H9 (cell line): ENCODE measurements at regions not wholly inside any gene's neighbourhood (a gene's known extent, or its start where the extent isn't known, plus 50 kb on each side); places are given as distances from the start of the nearest gene placed in this dataset.

Experiments
- DNase-seq: peaks from one replicate; pipeline ENCODE4 v3.0.0-alpha.2; 2017
- H2AFZ ChIP-seq: one replicate; pipeline ENCODE4 v1.6.1; 2013; ENCODE audit warnings: mild to moderate bottlenecking, low read length, control low read depth, moderate library complexity
- H2AK5ac ChIP-seq: 2 replicates; pipeline ENCODE4 v1.6.1; 2013; ENCODE audit warnings: low read length, control low read depth, mixed read lengths; ENCODE audit not compliant: insufficient read length
- H2BK120ac ChIP-seq: one replicate; pipeline ENCODE4 v1.6.1; 2013; ENCODE audit warnings: low read depth, mild to moderate bottlenecking, low read length, control low read depth, inconsistent platforms; ENCODE audit not compliant: poor library complexity, severe bottlenecking
- H2BK12ac ChIP-seq: 2 replicates; pipeline ENCODE4 v1.6.1; 2013; ENCODE audit warnings: low read length, control low read depth, mixed read lengths, low read depth; ENCODE audit not compliant: insufficient read length
- H2BK15ac ChIP-seq: 2 replicates; pipeline ENCODE4 v1.6.1; 2013; ENCODE audit warnings: low read depth, low read length, control low read depth
- H2BK20ac ChIP-seq: one replicate; pipeline ENCODE4 v1.6.1; 2013; ENCODE audit warnings: low read depth, mild to moderate bottlenecking, low read length, control low read depth, inconsistent platforms; ENCODE audit not compliant: poor library complexity, severe bottlenecking
- H2BK5ac ChIP-seq: 2 replicates; pipeline ENCODE4 v1.6.1; 2013; ENCODE audit warnings: low read length, control low read depth, mixed read lengths; ENCODE audit not compliant: insufficient read length
- H3K14ac ChIP-seq: 2 replicates; pipeline ENCODE4 v1.6.1; 2013; ENCODE audit warnings: low read length, control low read depth; ENCODE audit not compliant: insufficient read depth
- H3K18ac ChIP-seq: 2 replicates; pipeline ENCODE4 v1.6.1; 2013; ENCODE audit warnings: low read depth, mild to moderate bottlenecking, mixed read lengths, low read length, control low read depth; ENCODE audit not compliant: insufficient read length
- H3K23ac ChIP-seq: 2 replicates; pipeline ENCODE4 v1.6.1; 2013; ENCODE audit warnings: low read length, control low read depth, mixed read lengths, low read depth; ENCODE audit not compliant: insufficient read length
- H3K23me2 ChIP-seq: 2 replicates; pipeline ENCODE4 v1.6.1; 2013; ENCODE audit warnings: low read depth, mild to moderate bottlenecking, mixed read lengths, low read length, control low read depth; ENCODE audit not compliant: insufficient read length, poor library complexity, severe bottlenecking
- H3K27ac ChIP-seq: 2 replicates; pipeline ENCODE4 v1.5.1; 2013; ENCODE audit warnings: low read length, control low read depth, mixed read lengths, low read depth; ENCODE audit not compliant: insufficient read length
- H3K27me3 ChIP-seq: 2 replicates; pipeline ENCODE4 v1.6.1; 2013; ENCODE audit warnings: low read length, control low read depth, inconsistent platforms; ENCODE audit not compliant: insufficient read depth
- H3K4ac ChIP-seq: 2 replicates; pipeline ENCODE4 v1.6.1; 2013; ENCODE audit warnings: low read depth, mild to moderate bottlenecking, control low read depth, inconsistent platforms, low read length, moderate library complexity
- H3K4me1 ChIP-seq: 2 replicates; pipeline ENCODE4 v1.6.1; 2013; ENCODE audit warnings: low read length, control low read depth, inconsistent platforms; ENCODE audit not compliant: insufficient read depth
- H3K4me2 ChIP-seq: 2 replicates; pipeline ENCODE4 v1.6.1; 2013; ENCODE audit warnings: low read length, control low read depth, mixed read lengths; ENCODE audit not compliant: insufficient read length, insufficient read depth
- H3K56ac ChIP-seq: 2 replicates; pipeline ENCODE4 v1.6.1; 2013; ENCODE audit warnings: low read depth, mild to moderate bottlenecking, mixed read lengths, low read length, control low read depth; ENCODE audit not compliant: insufficient read length
- H3K79me1 ChIP-seq: 2 replicates; pipeline ENCODE4 v1.6.1; 2013; ENCODE audit warnings: low read depth, mild to moderate bottlenecking, moderate library complexity, low read length, control low read depth, inconsistent platforms; ENCODE audit not compliant: insufficient read depth, poor library complexity, severe bottlenecking
- H3K79me2 ChIP-seq: 2 replicates; pipeline ENCODE4 v1.6.1; 2013; ENCODE audit warnings: low read length, control low read depth, inconsistent platforms; ENCODE audit not compliant: insufficient read depth
- H3K9ac ChIP-seq: 2 replicates; pipeline ENCODE4 v1.6.1; 2013; ENCODE audit warnings: low read length, control low read depth, mixed read lengths; ENCODE audit not compliant: insufficient read length; ENCODE audit errors: extremely low read depth
- H3K9me3 ChIP-seq: one replicate; pipeline ENCODE4 v1.6.1; 2013; ENCODE audit warnings: low read depth, low read length, inconsistent platforms; ENCODE audit not compliant: control insufficient read depth
- H3T11ph ChIP-seq: one replicate; pipeline ENCODE4 v1.6.1; 2013; ENCODE audit warnings: mild to moderate bottlenecking, low read length, control low read depth, inconsistent platforms
- H4K20me1 ChIP-seq: one replicate; pipeline ENCODE4 v1.6.1; 2013; ENCODE audit not compliant: control insufficient read depth, insufficient read length, insufficient read depth
- H4K5ac ChIP-seq: 2 replicates; pipeline ENCODE4 v1.6.1; 2013; ENCODE audit warnings: low read depth, mild to moderate bottlenecking, mixed read lengths, low read length, control low read depth; ENCODE audit not compliant: insufficient read length
- H4K8ac ChIP-seq: replicated peaks from 2 replicates; pipeline ENCODE4 v1.6.1; 2013; ENCODE audit warnings: low read length, control low read depth, mixed read lengths, low read depth; ENCODE audit not compliant: insufficient read length
- H4K91ac ChIP-seq: 2 replicates; pipeline ENCODE4 v1.6.1; 2013; ENCODE audit warnings: low read depth, mild to moderate bottlenecking, moderate library complexity, mixed read lengths, low read length, control low read depth; ENCODE audit not compliant: insufficient read length
- H3K27ac Mint-ChIP-seq, 3 experiments: 2 replicates in 2 of 3; 3 replicates in 1 of 3; pipeline ENCODE4 v1.8.0; 2020 to 2021; ENCODE audit warnings: mixed read lengths in 3 of 3, mild to moderate bottlenecking in 1 of 3, moderate library complexity in 1 of 3
- H3K27me3 Mint-ChIP-seq: 2 replicates; pipeline ENCODE4 v1.8.0; 2021; ENCODE audit warnings: low read depth, mild to moderate bottlenecking, moderate library complexity, mixed read lengths
- H3K36me3 Mint-ChIP-seq, 3 experiments: 2 replicates in 2 of 3; 3 replicates in 1 of 3; pipeline ENCODE4 v1.8.0; 2020 to 2021; ENCODE audit warnings: low read depth in 3 of 3, mixed read lengths in 3 of 3; ENCODE audit not compliant: insufficient read depth in 1 of 3
- H3K4me1 Mint-ChIP-seq, 2 experiments: 2 replicates each; pipeline ENCODE4 v1.8.0; 2020; ENCODE audit warnings: mixed read lengths in 2 of 2
- H3K4me3 Mint-ChIP-seq, 2 experiments: 2 replicates in 1 of 2; 3 replicates in 1 of 2; pipeline ENCODE4 v1.8.0; 2020 to 2021; ENCODE audit warnings: mild to moderate bottlenecking in 2 of 2, mixed read lengths in 2 of 2, moderate library complexity in 1 of 2
- H3K9me3 Mint-ChIP-seq, 2 experiments: 2 replicates in 1 of 2; 3 replicates in 1 of 2; pipeline ENCODE4 v1.8.0; 2020; ENCODE audit warnings: mild to moderate bottlenecking in 2 of 2, mixed read lengths in 2 of 2, moderate library complexity in 1 of 2
- WGBS: extraction: QIAGEN DNeasy Blood & Tissue Kit; methylation state at CpG from one replicate; pipeline ENCODE4 v1.1.7; 2013; ENCODE audit warnings: missing lambda C conversion rate, low lambda C conversion rate, mixed read lengths; ENCODE audit not compliant: insufficient read length; ENCODE audit errors: extremely low coverage; 5-methylcytosine and 5-hydroxymethylcytosine counted together
- TF ChIP-seq, protein P1 (sequence below): fragments of 200-600 bp; sonication (generic); conservative IDR thresholded peaks from 3 replicates; pipeline ENCODE4 v1.8.0; 2021; ENCODE audit warnings: antibody characterized with exemption, mild to moderate bottlenecking

DNA sequence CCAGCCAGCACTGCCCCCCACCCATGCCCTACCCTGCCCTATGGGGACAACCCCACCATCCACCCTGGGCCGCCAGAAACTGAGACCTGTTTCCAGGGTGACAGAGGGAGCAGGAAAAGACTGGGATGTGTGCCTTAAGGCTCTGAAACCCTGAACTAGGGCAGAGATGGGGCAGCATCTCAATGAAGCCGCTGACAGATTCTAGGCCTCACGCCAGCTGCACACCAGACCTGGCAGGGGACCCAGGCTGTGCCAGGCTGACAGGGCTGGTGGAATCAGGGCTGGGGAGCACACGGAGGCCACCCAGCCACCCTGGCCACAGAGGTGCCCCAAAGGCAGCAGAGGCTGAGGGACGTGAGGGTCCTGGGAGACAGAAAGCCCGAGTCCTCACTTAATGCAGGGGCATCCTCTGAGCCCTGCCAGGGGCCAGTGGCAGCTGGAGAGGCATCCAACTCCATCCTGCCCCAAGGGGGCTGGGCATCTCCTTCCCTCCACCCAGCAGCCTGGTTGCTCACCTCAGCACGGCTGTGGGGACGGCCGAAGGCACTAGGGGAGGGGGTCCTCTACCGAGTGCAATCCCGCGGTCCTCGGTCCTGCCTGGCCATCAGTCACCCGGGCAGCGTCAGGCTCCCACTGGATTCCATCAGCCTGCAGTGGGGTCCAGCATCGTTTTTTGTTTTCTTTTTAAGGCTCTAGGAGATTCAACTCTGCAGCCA, 169.2 kb downstream of the ZFP36L2 start:
- H3K27me3 Mint-ChIP-seq = peaks cover 1% of the 10 kb centered on the region; the same call in 1 of the 2 replicates
- Histone ChIP-seq H3K9me3 (no peaks in the 10 kb centered on the region), H2AFZ (no peak overlapping the region), H3K18ac (no peak overlapping the region), H3K79me2 (no peaks in the 10 kb centered on the region), H3K4me1 (no peaks in the 10 kb centered on the region; the same call in 1 of the 2 replicates), H2BK12ac (no peak overlapping the region), H2BK5ac (no peak overlapping the region), H3K23ac (no peak overlapping the region), H3K9ac (no peak overlapping the region), H3T11ph (no peak overlapping the region), H3K56ac (no peak overlapping the region), H4K20me1 (no peaks in the 10 kb centered on the region), H3K79me1 (no peaks in the 10 kb centered on the region), H3K27ac (no peak overlapping the region), H2BK20ac (no peak overlapping the region), H4K5ac (no peak overlapping the region), H3K4ac (no peak overlapping the region), H3K4me2 (no peak overlapping the region), H2AK5ac (no peak overlapping the region), H2BK15ac (no peak overlapping the region), H3K23me2 (no peaks in the 10 kb centered on the region), H4K91ac (no peak overlapping the region), H4K8ac (no peak overlapping the region), H3K14ac (peak overlapping the region; percentile 44; the same call in 1 of the 2 replicates), H2BK120ac (no peak overlapping the region), H3K27me3 (no peaks in the 10 kb centered on the region)
- H3K9me3 Mint-ChIP-seq = peaks cover 4 to 12% of the 10 kb centered on the region in 2 experiments
- no peak for DNase-seq
- WGBS = no CpG with 5 or more reads among the region's 16 CpGs
- H3K27ac Mint-ChIP-seq = peak overlapping the region in 2 of 3 experiments; percentile 24 to 85; a peak in 1 of 7 replicates
- peak overlapping the region in 1 of 2 experiments; percentile 24; a peak in 1 of 5 replicates for H3K4me3 Mint-ChIP-seq
- TF ChIP-seq, protein P1, sequence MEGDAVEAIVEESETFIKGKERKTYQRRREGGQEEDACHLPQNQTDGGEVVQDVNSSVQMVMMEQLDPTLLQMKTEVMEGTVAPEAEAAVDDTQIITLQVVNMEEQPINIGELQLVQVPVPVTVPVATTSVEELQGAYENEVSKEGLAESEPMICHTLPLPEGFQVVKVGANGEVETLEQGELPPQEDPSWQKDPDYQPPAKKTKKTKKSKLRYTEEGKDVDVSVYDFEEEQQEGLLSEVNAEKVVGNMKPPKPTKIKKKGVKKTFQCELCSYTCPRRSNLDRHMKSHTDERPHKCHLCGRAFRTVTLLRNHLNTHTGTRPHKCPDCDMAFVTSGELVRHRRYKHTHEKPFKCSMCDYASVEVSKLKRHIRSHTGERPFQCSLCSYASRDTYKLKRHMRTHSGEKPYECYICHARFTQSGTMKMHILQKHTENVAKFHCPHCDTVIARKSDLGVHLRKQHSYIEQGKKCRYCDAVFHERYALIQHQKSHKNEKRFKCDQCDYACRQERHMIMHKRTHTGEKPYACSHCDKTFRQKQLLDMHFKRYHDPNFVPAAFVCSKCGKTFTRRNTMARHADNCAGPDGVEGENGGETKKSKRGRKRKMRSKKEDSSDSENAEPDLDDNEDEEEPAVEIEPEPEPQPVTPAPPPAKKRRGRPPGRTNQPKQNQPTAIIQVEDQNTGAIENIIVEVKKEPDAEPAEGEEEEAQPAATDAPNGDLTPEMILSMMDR = no peak
- H3K36me3 Mint-ChIP-seq = peaks cover 3 to 5% (median 4%) of the 10 kb centered on the region in 3 experiments; a peak in 6 of 7 replicates
- H3K4me1 Mint-ChIP-seq = peaks cover 13 to 25% of the 10 kb centered on the region in 2 experiments
